Keratinocyte (primary cell): ENCODE measurements at regions not wholly inside any gene's neighbourhood (a gene's known extent, or its start where the extent isn't known, plus 50 kb on each side); places are given as distances from the start of the nearest gene placed in this dataset.

Source experiments
- DNase-seq: peaks from one replicate; pipeline ENCODE4 v3.0.0-alpha.2; 2011; ENCODE audit warnings: low read depth, missing footprints, low spot score
- FAIRE-seq: peaks from 2 replicates; lab custom pipeline; 2011; peaks lifted over from hg19 to GRCh38; lab: Jason Lieb, UNC
- H2AFZ ChIP-seq: 2 replicates; pipeline ENCODE4 v1.6.0; 2012; ENCODE audit warnings: low read length, control low read depth, inconsistent platforms; ENCODE audit not compliant: control insufficient read depth
- H3K27ac ChIP-seq: 2 replicates; pipeline ENCODE4 v1.5.1; 2011; ENCODE audit warnings: low read length; ENCODE audit not compliant: control insufficient read depth, insufficient read depth
- H3K27me3 ChIP-seq: 3 replicates; pipeline ENCODE4 v1.6.0; 2011; ENCODE audit warnings: low read length; ENCODE audit not compliant: control insufficient read depth, insufficient read depth; ENCODE audit errors: extremely low read depth
- H3K36me3 ChIP-seq, 2 experiments: 2 replicates in 1 of 2; 3 replicates in 1 of 2; pipeline ENCODE4 v1.5.1; 2011; ENCODE audit warnings: low read length in 2 of 2, mild to moderate bottlenecking in 1 of 2; ENCODE audit not compliant: control insufficient read depth in 2 of 2, insufficient read depth in 2 of 2; ENCODE audit errors: extremely low read depth in 1 of 2
- H3K4me1 ChIP-seq: 3 replicates; pipeline ENCODE4 v1.5.1; 2011; ENCODE audit warnings: low read length; ENCODE audit not compliant: control insufficient read depth, insufficient read depth; ENCODE audit errors: extremely low read depth
- H3K4me2 ChIP-seq: 3 replicates; pipeline ENCODE4 v1.6.0; 2011; ENCODE audit warnings: low read depth, low read length; ENCODE audit not compliant: control insufficient read depth, insufficient read depth; ENCODE audit errors: extremely low read depth
- H3K4me3 ChIP-seq, 3 experiments: fragments of 200-600 bp in 1 of 3; sonication (generic) in 1 of 3; 2 replicates in 2 of 3; 3 replicates in 1 of 3; pipeline ENCODE4 v1.5.1; 2011 to 2016; ENCODE audit warnings: low read length in 3 of 3, mild to moderate bottlenecking in 3 of 3, control low read depth in 2 of 3, inconsistent platforms in 1 of 3, low read depth in 1 of 3, mixed read lengths in 1 of 3, mixed run types in 1 of 3, moderate library complexity in 1 of 3; ENCODE audit not compliant: control insufficient read depth in 2 of 3, insufficient read depth in 2 of 3; ENCODE audit errors: extremely low read depth in 1 of 3
- H3K79me2 ChIP-seq: 2 replicates; pipeline ENCODE4 v1.6.0; 2012; ENCODE audit warnings: low read length; ENCODE audit not compliant: control insufficient read depth, insufficient read depth
- H3K9ac ChIP-seq: 3 replicates; pipeline ENCODE4 v1.6.0; 2011; ENCODE audit warnings: low read length; ENCODE audit not compliant: control insufficient read depth, insufficient read depth; ENCODE audit errors: extremely low read depth
- H3K9me1 ChIP-seq: 3 replicates; pipeline ENCODE4 v1.6.0; 2011; ENCODE audit warnings: low read length; ENCODE audit not compliant: control insufficient read depth, insufficient read depth; ENCODE audit errors: extremely low read depth
- H3K9me3 ChIP-seq: 2 replicates; pipeline ENCODE4 v1.5.1; 2012; ENCODE audit warnings: low read depth, low read length; ENCODE audit not compliant: control insufficient read depth
- H4K20me1 ChIP-seq: 3 replicates; pipeline ENCODE4 v1.6.0; 2011; ENCODE audit warnings: low read length; ENCODE audit not compliant: control insufficient read depth, insufficient read depth; ENCODE audit errors: extremely low read depth
- EZH2 ChIP-seq: IDR thresholded peaks from one replicate; pipeline ENCODE4 v1.6.1; 2012; ENCODE audit warnings: inconsistent platforms, mild to moderate bottlenecking, low read length, moderate library complexity
- dilution Hi-C: fragments of 300-500 bp; cut with MboI; formaldehyde crosslinking; loops from one replicate; pipeline ENCODE4 v1.7.0; 2020; ENCODE audit warnings: low sequenced_read_pairs; ENCODE audit not compliant: extremely low pct_ligation_motif_present
- TF ChIP-seq, protein P1 (sequence below), 3 experiments: IDR thresholded peaks in 1 of 3; conservative IDR thresholded peaks in 1 of 3; optimal IDR thresholded peaks in 1 of 3; 2 replicates in 2 of 3; 3 replicates in 1 of 3; pipeline versions ENCODE3 to v1.5.1; 2011; ENCODE audit warnings: low read length in 3 of 3, mild to moderate bottlenecking in 3 of 3, moderate library complexity in 2 of 3, control low read depth in 1 of 3, inconsistent platforms in 1 of 3; ENCODE audit not compliant: insufficient read depth in 2 of 3; ENCODE audit errors: extremely low read depth in 1 of 3

DNA sequence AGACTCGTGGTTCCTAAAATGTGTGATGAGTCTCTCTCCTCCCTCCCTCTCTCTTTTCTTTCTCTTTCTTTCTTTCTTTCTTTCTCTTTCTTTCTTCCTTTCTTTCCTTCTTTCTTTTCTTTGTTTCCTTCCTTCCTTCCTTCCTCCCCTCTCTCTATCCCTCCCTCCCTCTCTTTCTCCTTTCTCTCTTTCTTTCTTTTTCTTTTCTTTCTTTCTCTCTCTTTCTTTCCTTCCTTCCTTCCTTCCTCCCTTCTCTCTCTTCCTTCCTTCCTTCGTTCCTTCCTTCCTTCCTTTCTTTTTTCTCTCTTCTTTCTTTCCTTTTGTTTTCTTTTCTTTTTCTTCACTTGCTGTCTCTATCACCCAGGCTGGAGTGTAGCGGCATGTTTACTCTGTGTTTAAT is 290.8 kb downstream of the NFKBIZ start:
- Histone ChIP-seq H4K20me1 (no peaks in the 10 kb centered on the region), H3K27me3 (no peaks in the 10 kb centered on the region), H3K9me3 (no peaks in the 10 kb centered on the region), H3K36me3 (no peaks in the 10 kb centered on the region), H3K79me2 (no peaks in the 10 kb centered on the region), H3K27ac (no peak overlapping the region), H2AFZ (no peak overlapping the region), H3K9ac (no peak overlapping the region), H3K4me3 (no peak overlapping the region), H3K9me1 (no peaks in the 10 kb centered on the region), H3K4me1 (no peaks in the 10 kb centered on the region), H3K4me2 (no peak overlapping the region)
- DNase-seq, result no peak
- TF ChIP-seq EZH2, result no peak
- TF ChIP-seq, protein P1, sequence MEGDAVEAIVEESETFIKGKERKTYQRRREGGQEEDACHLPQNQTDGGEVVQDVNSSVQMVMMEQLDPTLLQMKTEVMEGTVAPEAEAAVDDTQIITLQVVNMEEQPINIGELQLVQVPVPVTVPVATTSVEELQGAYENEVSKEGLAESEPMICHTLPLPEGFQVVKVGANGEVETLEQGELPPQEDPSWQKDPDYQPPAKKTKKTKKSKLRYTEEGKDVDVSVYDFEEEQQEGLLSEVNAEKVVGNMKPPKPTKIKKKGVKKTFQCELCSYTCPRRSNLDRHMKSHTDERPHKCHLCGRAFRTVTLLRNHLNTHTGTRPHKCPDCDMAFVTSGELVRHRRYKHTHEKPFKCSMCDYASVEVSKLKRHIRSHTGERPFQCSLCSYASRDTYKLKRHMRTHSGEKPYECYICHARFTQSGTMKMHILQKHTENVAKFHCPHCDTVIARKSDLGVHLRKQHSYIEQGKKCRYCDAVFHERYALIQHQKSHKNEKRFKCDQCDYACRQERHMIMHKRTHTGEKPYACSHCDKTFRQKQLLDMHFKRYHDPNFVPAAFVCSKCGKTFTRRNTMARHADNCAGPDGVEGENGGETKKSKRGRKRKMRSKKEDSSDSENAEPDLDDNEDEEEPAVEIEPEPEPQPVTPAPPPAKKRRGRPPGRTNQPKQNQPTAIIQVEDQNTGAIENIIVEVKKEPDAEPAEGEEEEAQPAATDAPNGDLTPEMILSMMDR (optimal IDR thresholded peaks at IDR 0.05 in 1 of 3, IDR thresholded peaks at IDR 0.05 in 1 of 3, conservative IDR thresholded peaks at IDR 0.05 in 1 of 3; ENCODE audit: extremely low read depth in 1 of 3, insufficient read depth in 2 of 3, low read length in 3 of 3), result no peak
- no peak for FAIRE-seq
- dilution Hi-C loops, result no loop called here

GRCh38 chr3:102141096-102141927 is 292.0 kb downstream of the NFKBIZ start:
- Histone ChIP-seq H3K9me1 (no peaks in the 10 kb centered on the region), H4K20me1 (no peaks in the 10 kb centered on the region), H3K27me3 (no peaks in the 10 kb centered on the region), H2AFZ (no peak overlapping the region), H3K4me2 (no peak overlapping the region), H3K4me3 (no peak overlapping the region), H3K9me3 (no peaks in the 10 kb centered on the region), H3K27ac (no peak overlapping the region), H3K79me2 (no peaks in the 10 kb centered on the region), H3K36me3 (no peaks in the 10 kb centered on the region), H3K9ac (no peak overlapping the region), H3K4me1 (no peaks in the 10 kb centered on the region)
- TF ChIP-seq, protein P1 (optimal IDR thresholded peaks at IDR 0.05 in 1 of 3, IDR thresholded peaks at IDR 0.05 in 1 of 3, conservative IDR thresholded peaks at IDR 0.05 in 1 of 3; ENCODE audit: extremely low read depth in 1 of 3, insufficient read depth in 2 of 3, low read length in 3 of 3), result no peak
- TF ChIP-seq EZH2, result no peak
- DNase-seq (no peak), FAIRE-seq (no peak)
- dilution Hi-C loops, result no loop called here
